ENCODE measurements at regions not wholly inside any gene's neighbourhood (a gene's known extent, or its start where the extent isn't known, plus 50 kb on each side); places are given as distances from the start of the nearest gene placed in this dataset.

DNA sequence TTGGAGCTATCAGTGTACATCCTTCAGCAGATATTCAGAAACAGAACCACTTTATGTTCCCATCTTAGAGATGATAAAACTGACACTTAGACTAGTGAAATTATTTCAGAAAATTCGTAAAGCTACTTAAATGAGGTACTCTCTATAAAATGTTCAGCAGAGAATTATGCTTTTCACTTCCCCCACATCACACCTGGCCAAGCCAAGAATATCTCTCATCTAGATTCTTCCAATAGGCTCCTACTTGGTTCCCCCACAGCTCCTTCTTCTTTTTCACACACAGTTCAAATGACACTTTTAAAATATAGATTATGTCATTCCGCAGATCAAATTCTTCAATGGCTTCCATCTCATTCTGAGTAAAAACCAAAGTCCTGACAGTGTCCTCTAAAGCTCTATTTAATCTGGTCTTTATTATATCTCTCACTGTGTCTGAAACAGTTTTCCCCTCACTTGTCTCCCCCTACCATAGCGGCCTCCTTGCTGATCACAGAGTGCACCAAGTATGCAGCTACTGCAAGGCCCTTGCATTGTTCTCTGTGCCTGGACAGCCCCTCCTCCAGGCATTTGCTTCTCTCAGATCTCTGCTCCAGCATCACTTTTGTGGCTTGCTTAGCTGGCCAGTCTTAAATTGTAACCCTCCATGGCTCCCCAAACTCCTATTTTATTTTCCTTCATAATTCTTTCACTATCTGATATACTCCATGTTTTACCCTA lies 736.8 kb upstream of the USP15 start:
- ChIA-PET POLR2A (no interaction called here), CTCF (no interaction called here)
- TF ChIP-seq, protein P1, sequence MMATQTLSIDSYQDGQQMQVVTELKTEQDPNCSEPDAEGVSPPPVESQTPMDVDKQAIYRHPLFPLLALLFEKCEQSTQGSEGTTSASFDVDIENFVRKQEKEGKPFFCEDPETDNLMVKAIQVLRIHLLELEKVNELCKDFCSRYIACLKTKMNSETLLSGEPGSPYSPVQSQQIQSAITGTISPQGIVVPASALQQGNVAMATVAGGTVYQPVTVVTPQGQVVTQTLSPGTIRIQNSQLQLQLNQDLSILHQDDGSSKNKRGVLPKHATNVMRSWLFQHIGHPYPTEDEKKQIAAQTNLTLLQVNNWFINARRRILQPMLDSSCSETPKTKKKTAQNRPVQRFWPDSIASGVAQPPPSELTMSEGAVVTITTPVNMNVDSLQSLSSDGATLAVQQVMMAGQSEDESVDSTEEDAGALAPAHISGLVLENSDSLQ (IDR thresholded peaks at IDR 0.05) = no peak
- TF ChIP-seq BHLHE40 (IDR thresholded peaks at IDR 0.05; ENCODE audit: borderline replicate concordance) = no peak
- TF ChIP-seq FOXK2 (IDR thresholded peaks at IDR 0.05) = no peak
- no peak for TF ChIP-seq FOXM1 (IDR thresholded peaks at IDR 0.05; ENCODE audit: borderline replicate concordance)
- TF ChIP-seq SP1 (IDR thresholded peaks at IDR 0.05) = no peak
- no peak for TF ChIP-seq SUZ12 (IDR thresholded peaks at IDR 0.05)
- TF ChIP-seq NFRKB (IDR thresholded peaks at IDR 0.05) = no peak
- TF ChIP-seq L3MBTL2 (conservative IDR thresholded peaks at IDR 0.05) = no peak
- TF ChIP-seq LEF1 (IDR thresholded peaks at IDR 0.05; ENCODE audit: borderline replicate concordance) = no peak
- TF ChIP-seq HDGF (IDR thresholded peaks at IDR 0.05; ENCODE audit: borderline replicate concordance) = no peak
- TF ChIP-seq CTBP1 (IDR thresholded peaks at IDR 0.05; ENCODE audit: borderline replicate concordance) = no peak
- no peak for TF ChIP-seq TARDBP (IDR thresholded peaks at IDR 0.05)
- TF ChIP-seq ELF4 (IDR thresholded peaks at IDR 0.05) = no peak
- TF ChIP-seq ZNF384 (IDR thresholded peaks at IDR 0.05) = no peak
- DNase-seq (ENCODE audit: extremely low spot score) = no peak

DNA sequence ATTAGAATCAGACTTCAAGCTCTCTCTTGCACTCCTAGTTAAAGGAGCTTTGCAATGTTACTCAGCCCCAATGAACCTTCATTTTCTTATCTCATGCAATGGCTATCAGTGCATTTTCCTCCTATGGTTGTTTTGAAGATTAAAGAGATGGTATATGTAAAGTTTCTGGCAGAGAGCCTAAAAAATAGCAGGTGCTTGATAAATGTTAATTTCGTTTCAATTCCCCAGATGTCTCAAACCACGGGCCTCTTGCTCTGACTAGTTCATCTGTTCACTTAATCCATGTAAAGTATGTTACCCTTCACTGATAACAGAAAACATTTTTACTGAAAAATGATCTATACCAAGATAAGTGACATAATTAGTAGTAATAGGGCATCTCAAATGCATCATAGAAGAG lies 735.4 kb upstream of the USP15 start:
- POLR2A ChIA-PET = no interaction called here
- TF ChIP-seq ARNT (IDR thresholded peaks at IDR 0.05) = no peak
- TF ChIP-seq, protein P1 (IDR thresholded peaks at IDR 0.05) = no peak
- no peak for TF ChIP-seq BHLHE40 (IDR thresholded peaks at IDR 0.05; ENCODE audit: borderline replicate concordance)
- TF ChIP-seq CTBP1 (IDR thresholded peaks at IDR 0.05; ENCODE audit: borderline replicate concordance) = no peak
- no peak for TF ChIP-seq SP1 (IDR thresholded peaks at IDR 0.05)
- TF ChIP-seq L3MBTL2 (conservative IDR thresholded peaks at IDR 0.05) = no peak
- no peak for TF ChIP-seq TARDBP (IDR thresholded peaks at IDR 0.05)
- DNase-seq (ENCODE audit: extremely low spot score) = no peak
- CTCF ChIA-PET = no interaction called here

DNA sequence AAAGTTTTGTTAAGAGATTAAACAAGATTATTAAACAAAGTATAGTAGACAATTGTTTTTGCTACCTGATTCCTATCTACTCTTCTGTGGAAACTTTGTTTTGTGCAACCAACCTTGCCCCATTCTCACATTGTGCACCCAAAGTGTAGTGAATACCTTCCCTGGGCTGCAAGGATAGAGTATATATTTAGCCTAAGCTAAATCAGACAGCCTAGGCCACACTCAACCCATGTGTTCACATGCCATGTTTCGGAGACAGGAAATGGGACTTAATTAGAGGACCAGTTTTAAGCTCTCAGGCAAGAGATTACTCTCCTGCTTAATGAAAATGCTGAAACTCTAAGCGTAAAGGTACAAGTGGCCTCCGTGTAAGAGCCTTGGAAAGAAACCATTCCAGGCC lies 734.9 kb upstream of the USP15 start:
- TF ChIP-seq FOXM1 (IDR thresholded peaks at IDR 0.05; ENCODE audit: borderline replicate concordance) (no peak), TARDBP (IDR thresholded peaks at IDR 0.05) (no peak), SP1 (IDR thresholded peaks at IDR 0.05) (no peak), ARNT (IDR thresholded peaks at IDR 0.05) (no peak), NFRKB (IDR thresholded peaks at IDR 0.05) (no peak), HDGF (IDR thresholded peaks at IDR 0.05; ENCODE audit: borderline replicate concordance) (no peak), LEF1 (IDR thresholded peaks at IDR 0.05; ENCODE audit: borderline replicate concordance) (no peak)
- TF ChIP-seq, protein P1 (IDR thresholded peaks at IDR 0.05) = no peak
- POLR2A ChIA-PET = no interaction called here
- CTCF ChIA-PET = no interaction called here
- no peak for DNase-seq (ENCODE audit: extremely low spot score)

DNA sequence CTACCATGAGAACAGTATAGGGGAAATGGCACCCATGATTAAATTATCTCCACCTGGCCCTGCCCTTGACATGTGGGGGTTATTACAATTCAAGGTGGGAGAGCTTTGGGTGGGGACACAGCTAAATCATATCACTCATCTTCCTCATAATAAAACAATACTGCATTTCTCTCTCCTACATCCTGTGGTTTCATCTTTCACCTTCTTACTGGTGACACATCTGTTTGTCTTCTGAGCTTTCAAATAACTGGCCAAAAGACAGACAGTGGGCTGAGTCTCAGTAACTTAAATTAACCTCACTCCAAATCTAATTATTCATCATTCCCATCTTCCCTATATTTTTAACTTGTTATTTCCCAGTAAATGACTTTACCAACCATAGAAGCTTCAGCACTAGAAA lies 729.7 kb upstream of the USP15 start:
- TF ChIP-seq LEF1 (IDR thresholded peaks at IDR 0.05; ENCODE audit: borderline replicate concordance) (no peak), NFRKB (IDR thresholded peaks at IDR 0.05) (no peak), TARDBP (IDR thresholded peaks at IDR 0.05) (no peak), ELF4 (IDR thresholded peaks at IDR 0.05) (no peak), BHLHE40 (IDR thresholded peaks at IDR 0.05; ENCODE audit: borderline replicate concordance) (no peak), FOXK2 (IDR thresholded peaks at IDR 0.05) (no peak), ARNT (IDR thresholded peaks at IDR 0.05) (no peak), L3MBTL2 (conservative IDR thresholded peaks at IDR 0.05) (no peak), FOXA1 (IDR thresholded peaks at IDR 0.05) (no peak), SUZ12 (IDR thresholded peaks at IDR 0.05) (no peak), CTBP1 (IDR thresholded peaks at IDR 0.05; ENCODE audit: borderline replicate concordance) (no peak), SP1 (IDR thresholded peaks at IDR 0.05) (no peak)
- TF ChIP-seq, protein P1 (IDR thresholded peaks at IDR 0.05) = no peak
- ChIA-PET CTCF (no interaction called here), POLR2A (no interaction called here)
- no peak for DNase-seq (ENCODE audit: extremely low spot score)

DNA sequence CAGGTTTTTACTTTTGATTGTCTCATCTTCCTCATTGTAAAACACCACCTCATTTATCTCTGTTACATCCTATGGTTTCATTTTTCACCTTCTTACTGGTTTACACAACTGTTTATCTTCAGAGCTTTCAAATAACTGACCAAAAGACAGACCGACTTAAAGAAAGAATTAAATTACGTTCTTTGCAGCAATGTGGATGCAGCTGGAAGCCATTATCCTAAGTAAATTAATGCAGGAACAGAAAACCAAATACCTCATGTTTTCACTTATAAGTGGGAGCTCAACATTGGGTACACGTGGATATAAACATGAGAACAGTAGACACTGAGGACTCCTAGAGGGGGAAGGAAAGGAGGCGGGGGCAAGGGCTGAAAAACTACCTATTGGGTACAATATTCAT lies 729.0 kb upstream of the USP15 start:
- no peak for TF ChIP-seq SUZ12 (IDR thresholded peaks at IDR 0.05)
- no peak for TF ChIP-seq ZNF384 (IDR thresholded peaks at IDR 0.05)
- TF ChIP-seq SP1 (IDR thresholded peaks at IDR 0.05) = no peak
- TF ChIP-seq HDGF (IDR thresholded peaks at IDR 0.05; ENCODE audit: borderline replicate concordance) = no peak
- no peak for TF ChIP-seq ARNT (IDR thresholded peaks at IDR 0.05)
- no peak for TF ChIP-seq NFRKB (IDR thresholded peaks at IDR 0.05)
- TF ChIP-seq CTBP1 (IDR thresholded peaks at IDR 0.05; ENCODE audit: borderline replicate concordance) = no peak
- TF ChIP-seq L3MBTL2 (conservative IDR thresholded peaks at IDR 0.05) = no peak
- no peak for TF ChIP-seq FOXM1 (IDR thresholded peaks at IDR 0.05; ENCODE audit: borderline replicate concordance)
- TF ChIP-seq FOXA1 (IDR thresholded peaks at IDR 0.05) = no peak
- TF ChIP-seq FOXK2 (IDR thresholded peaks at IDR 0.05) = no peak
- CTCF ChIA-PET = no interaction called here
- POLR2A ChIA-PET = no interaction called here
- no peak for DNase-seq (ENCODE audit: extremely low spot score)

DNA sequence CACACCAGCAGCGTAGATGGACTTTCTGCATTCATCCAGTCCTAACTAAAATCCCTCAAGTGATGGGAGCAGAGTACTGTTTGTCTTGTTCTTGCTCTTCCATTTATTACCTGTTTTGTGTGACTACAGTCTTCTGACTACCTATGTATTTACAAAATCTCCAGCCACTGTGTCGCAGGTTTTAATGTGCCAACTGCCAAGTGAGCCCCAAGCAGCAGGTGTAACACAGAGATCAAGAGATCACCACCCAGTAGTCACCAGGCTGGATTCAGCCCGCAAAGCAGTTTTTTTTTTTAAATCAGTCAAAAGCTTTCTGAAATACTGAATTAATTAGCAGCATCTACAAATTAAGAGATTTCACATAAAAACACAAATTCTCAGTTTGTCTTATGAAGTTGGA lies 724.1 kb upstream of the USP15 start:
- TF ChIP-seq BHLHE40 (IDR thresholded peaks at IDR 0.05; ENCODE audit: borderline replicate concordance) (no peak), FOXK2 (IDR thresholded peaks at IDR 0.05) (no peak), SUZ12 (IDR thresholded peaks at IDR 0.05) (no peak)
- DNase-seq (ENCODE audit: extremely low spot score) = no peak
- POLR2A ChIA-PET = no interaction called here
- CTCF ChIA-PET = no interaction called here

All from HEK293T (cell line).